K562 (cell line): ENCODE measurements at regions not wholly inside any gene's neighbourhood (a gene's known extent, or its start where the extent isn't known, plus 50 kb on each side); places are given as distances from the start of the nearest gene placed in this dataset.

ENCODE experiments used
- ATAC-seq: fragments of 200-7000 bp; cut with Tn5 transposase; 3 replicates; pipeline ENCODE4 v1.9.1; 2020; ENCODE audit warnings: moderate library complexity
- BruUV-seq: library from RNA; stranded (reverse); fragments of 400-500 nt; replicated peaks from 2 replicates; lab custom pipeline; 2021; lab: Mats Ljungman, UMichigan
- CTCF ChIA-PET: fragments of 300-600 bp; formaldehyde crosslinking; extraction: SDS; loops from one replicate; lab custom pipeline; 2021; ENCODE audit warnings: low intra/inter-chr PET ratio; lab: Yijun Ruan, JAX
- POLR2A ChIA-PET: fragments of 300-600, 350-650 bp; sonication (Branson Sonifier 250); formaldehyde crosslinking; extraction: SDS; loops from one replicate; lab custom pipeline; 2021; ENCODE audit warnings: antibody characterized with exemption, inconsistent platforms; lab: Yijun Ruan, JAX
- DNase-seq, 4 experiments: peaks; one replicate each; pipeline versions ENCODE4 v3.0.0 to v3.0.0-alpha.2; 2011 to 2018; ENCODE audit warnings: low spot score in 3 of 4, mixed read lengths in 3 of 4; ENCODE audit errors: extremely low read depth in 1 of 4
- FAIRE-seq: peaks from 2 replicates; lab custom pipeline; 2011; peaks lifted over from hg19 to GRCh38; lab: Jason Lieb, UNC
- H2AFZ ChIP-seq: 2 replicates; pipeline ENCODE4 v1.6.0; 2011; ENCODE audit warnings: low read depth, low read length, control low read depth, inconsistent platforms
- H3K27ac ChIP-seq: fragments of 200-600 bp; 3 replicates; pipeline ENCODE4 v1.8.0; 2011; ENCODE audit warnings: low read depth, mild to moderate bottlenecking, control low read depth, inconsistent platforms, low read length, moderate library complexity, mixed read lengths; ENCODE audit errors: extremely low read depth
- H3K27me3 ChIP-seq, 2 experiments: fragments of 300-600 bp in 1 of 2; 2 replicates in 1 of 2; 3 replicates in 1 of 2; pipeline versions ENCODE4 v1.6.0 to v1.8.0; 2011; ENCODE audit warnings: inconsistent platforms in 2 of 2, low read length in 2 of 2, mild to moderate bottlenecking in 1 of 2, mixed read lengths in 1 of 2, moderate library complexity in 1 of 2; ENCODE audit not compliant: control insufficient read depth in 2 of 2, insufficient read depth in 2 of 2
- H3K36me3 ChIP-seq: fragments of 300-600 bp; 3 replicates; pipeline ENCODE4 v1.8.0; 2011; ENCODE audit warnings: mild to moderate bottlenecking, low read length, inconsistent platforms; ENCODE audit not compliant: control insufficient read depth, insufficient read depth
- H3K4me1 ChIP-seq, 2 experiments: fragments of 200-600 bp in 1 of 2; replicated peaks in 1 of 2; 2 replicates in 1 of 2; 3 replicates in 1 of 2; pipeline versions ENCODE4 v1.5.1 to v1.8.0; 2011; ENCODE audit warnings: inconsistent platforms in 2 of 2, low read length in 2 of 2, mild to moderate bottlenecking in 1 of 2, mixed read lengths in 1 of 2, moderate library complexity in 1 of 2; ENCODE audit not compliant: control insufficient read depth in 2 of 2, insufficient read depth in 2 of 2
- H3K4me2 ChIP-seq: 2 replicates; pipeline ENCODE4 v1.6.1; 2011; ENCODE audit warnings: low read length, control low read depth, inconsistent platforms, mixed read lengths; ENCODE audit not compliant: insufficient read depth
- H3K4me3 ChIP-seq: fragments of 200-600 bp; sonication (generic), shearing (Covaris generic); 2 replicates; pipeline ENCODE4 v1.5.1; 2016; ENCODE audit warnings: control low read depth, inconsistent platforms
- H3K79me2 ChIP-seq: fragments of 200-600 bp; 3 replicates; pipeline ENCODE4 v1.8.0; 2011; ENCODE audit warnings: low read length, inconsistent platforms; ENCODE audit not compliant: control insufficient read depth, insufficient read depth
- H3K9ac ChIP-seq, 2 experiments: 2 replicates each; pipeline versions ENCODE4 v1.6.0 to v1.6.1; 2011; ENCODE audit warnings: low read depth in 2 of 2, low read length in 2 of 2, control low read depth in 1 of 2, inconsistent platforms in 1 of 2, mild to moderate bottlenecking in 1 of 2, mixed read lengths in 1 of 2; ENCODE audit not compliant: insufficient read depth in 1 of 2
- H3K9me1 ChIP-seq: one replicate; pipeline ENCODE4 v1.6.0; 2011; ENCODE audit warnings: inconsistent platforms, mild to moderate bottlenecking, low read length, moderate library complexity; ENCODE audit not compliant: control insufficient read depth, insufficient read depth
- H3K9me3 ChIP-seq: replicated peaks from 2 replicates; pipeline ENCODE4 v1.5.1; 2011; ENCODE audit warnings: low read depth, low read length, inconsistent platforms; ENCODE audit not compliant: control insufficient read depth, insufficient read depth
- H4K20me1 ChIP-seq: replicated peaks from 2 replicates; pipeline ENCODE4 v1.6.1; 2011; ENCODE audit warnings: low read length, inconsistent platforms, mixed read lengths; ENCODE audit not compliant: control insufficient read depth, insufficient read depth
- ESRRA ChIP-seq: fragments of 450-650 bp; IDR thresholded peaks from 2 replicates; pipeline ENCODE4 v1.6.1; 2014; ENCODE audit warnings: low read depth, mild to moderate bottlenecking, moderate library complexity, borderline replicate concordance
- FIP1L1 ChIP-seq: fragments of 200-400 bp; formaldehyde crosslinking; IDR thresholded peaks from 2 replicates; pipeline ENCODE4 v1.6.1; 2018; ENCODE audit warnings: mild to moderate bottlenecking, low read depth, low read length; ENCODE audit not compliant: poor library complexity, severe bottlenecking
- FUS ChIP-seq: fragments of 200-400 bp; formaldehyde crosslinking; optimal IDR thresholded peaks from 2 replicates; pipeline ENCODE3; 2017; ENCODE audit warnings: low read depth, low read length
- IRF9 ChIP-seq: fragments of 450-650 bp; IDR thresholded peaks from 2 replicates; pipeline ENCODE4 v1.6.1; 2016; ENCODE audit warnings: missing biosample characterization, missing genetic modification characterization
- KLF10 ChIP-seq: fragments of 250-450 bp; sonication (Bioruptor Pico); IDR thresholded peaks from 2 replicates; pipeline ENCODE4 v1.6.1; 2021; ENCODE audit warnings: matching md5 sums
- SAFB2 ChIP-seq: fragments of 200-400 bp; formaldehyde crosslinking; IDR thresholded peaks from 2 replicates; pipeline ENCODE4 v1.6.1; 2018; ENCODE audit warnings: borderline replicate concordance, low read length, low read depth, moderate library complexity; ENCODE audit not compliant: severe bottlenecking
- SMARCA5 ChIP-seq: fragments of 450-650 bp; IDR thresholded peaks from 2 replicates; pipeline ENCODE4 v1.6.1; 2016
- ZC3H11A ChIP-seq: IDR thresholded peaks from 2 replicates; pipeline ENCODE4 v1.6.1; 2012; ENCODE audit warnings: low read depth, low read length, improper control_type of control experiment
- ZC3H8 ChIP-seq: fragments of 450-650 bp; IDR thresholded peaks from 2 replicates; pipeline ENCODE4 v1.6.1; 2017
- ZNF140 ChIP-seq: fragments of 250-450 bp; sonication (Bioruptor Pico); IDR thresholded peaks from 2 replicates; pipeline ENCODE4 v1.8.0; 2021; ENCODE audit warnings: moderate library complexity, mild to moderate bottlenecking, inconsistent platforms
- ZNF699 ChIP-seq: fragments of 250-450 bp; sonication (Bioruptor Pico); IDR thresholded peaks from 2 replicates; pipeline ENCODE4 v1.8.0; 2021; ENCODE audit warnings: mild to moderate bottlenecking, moderate library complexity; ENCODE audit not compliant: insufficient replicate concordance
- WGBS: fragments of 100-300 bp; shearing (Covaris generic); methylation state at CpG from one replicate; pipeline ENCODE4 v1.1.6; 2016; ENCODE audit warnings: low coverage, mixed read lengths; ENCODE audit not compliant: insufficient coverage; ENCODE audit errors: missing lambda C conversion rate; 5-methylcytosine and 5-hydroxymethylcytosine counted together
- in situ Hi-C: fragments of 300-500 bp; cut with MboI; formaldehyde crosslinking; loops from 4 replicates; pipeline ENCODE4 v1.15.0; 2018; ENCODE audit warnings: inconsistent platforms, mixed read lengths
- intact Hi-C: fragments of 100-400 bp; cut with micrococcal nuclease; formaldehyde crosslinking; loops from 2 replicates; pipeline ENCODE4 v1.14.2; 2022

GRCh38 chr4:164319688-164320087 lies 434.2 kb upstream of the SMIM31 start (continued):
- TF ChIP-seq IRF9 (no peak), FUS (no peak), ZNF699 (CRISPR knock-in tag) (no peak), ESRRA (no peak), ZC3H11A (no peak), SAFB2 (no peak), SMARCA5 (no peak)

- CTCF ChIA-PET = no interaction called here
- no TSS peak for BruUV-seq
- POLR2A ChIA-PET = interaction anchor here (0.7 kb wide), 1 partner anchor 30 kb away, joined by 3 read pairs; no protein-coding TSS in a partner anchor
These were observed 433.1 kb upstream of the SMIM31 start for GRCh38 chr4:164320847-164321246.

More at GRCh38 chr4:164320847-164321246, 433.1 kb upstream of the SMIM31 start:
- intact Hi-C loops (loop anchor here (5.0 kb wide), 1 partner anchor 499 kb away; no protein-coding TSS in a partner anchor), in situ Hi-C loops (no loop called here)
- H3K4me3 ChIP-seq = no peak overlapping the region
- no peaks in the 10 kb centered on the region for H4K20me1 ChIP-seq
- no peak overlapping the region for H3K4me2 ChIP-seq
- H3K4me1 ChIP-seq = no peaks in the 10 kb centered on the region
- no peaks in the 10 kb centered on the region for H3K36me3 ChIP-seq
- H3K9me3 ChIP-seq = no peaks in the 10 kb centered on the region
- H3K79me2 ChIP-seq = no peaks in the 10 kb centered on the region
- H2AFZ ChIP-seq = no peak overlapping the region
- DNase-seq (no peak), ATAC-seq (no peak), FAIRE-seq (no peak)
- H3K9ac ChIP-seq = no peak overlapping the region
- WGBS = 0% methylated on average over 6 of the region's 6 CpGs
- no peak overlapping the region for H3K27ac ChIP-seq
- H3K27me3 ChIP-seq = no peaks in the 10 kb centered on the region
- no peaks in the 10 kb centered on the region for H3K9me1 ChIP-seq
- TF ChIP-seq ZC3H8 = no peak
- TF ChIP-seq ZNF140 (CRISPR knock-in tag) = no peak
- TF ChIP-seq FIP1L1 = no peak
- no peak for TF ChIP-seq KLF10 (CRISPR knock-in tag)
